Neutrophil (primary cell): ENCODE measurements at regions not wholly inside any gene's neighbourhood (a gene's known extent, or its start where the extent isn't known, plus 50 kb on each side); places are given as distances from the start of the nearest gene placed in this dataset.

Source experiments
- H3K27ac ChIP-seq: fragments of 200-600 bp; sonication (generic); 2 replicates; pipeline ENCODE4 v1.5.1; 2016; ENCODE audit warnings: mild to moderate bottlenecking, moderate library complexity
- H3K27me3 ChIP-seq: fragments of 200-600 bp; sonication (generic); 2 replicates; pipeline ENCODE4 v1.6.0; 2016; ENCODE audit warnings: mild to moderate bottlenecking
- H3K36me3 ChIP-seq: fragments of 200-600 bp; sonication (generic); 2 replicates; pipeline ENCODE4 v1.5.1; 2017
- H3K4me1 ChIP-seq, 2 experiments: fragments of 200-600 bp in 1 of 2; sonication (generic) in 1 of 2; 1 replicate in 1 of 2; 2 replicates in 1 of 2; pipeline versions ENCODE4 v1.5.1 to v1.6.1; 2013 to 2016; ENCODE audit warnings: low read depth in 1 of 2, low read length in 1 of 2, mild to moderate bottlenecking in 1 of 2, moderate library complexity in 1 of 2; ENCODE audit not compliant: control insufficient read depth in 1 of 2, insufficient read depth in 1 of 2
- H3K4me3 ChIP-seq, 2 experiments: fragments of 200-600 bp in 1 of 2; sonication (generic) in 1 of 2; 1 replicate in 1 of 2; 2 replicates in 1 of 2; pipeline ENCODE4 v1.5.1; 2013 to 2016; ENCODE audit warnings: low read depth in 1 of 2, low read length in 1 of 2, mild to moderate bottlenecking in 1 of 2, moderate library complexity in 1 of 2
- H3K9me3 ChIP-seq: fragments of 200-600 bp; sonication (generic); 2 replicates; pipeline ENCODE4 v1.5.1; 2016
- TF ChIP-seq, protein P1 (sequence below): fragments of 200-600 bp; sonication (generic); IDR thresholded peaks from 2 replicates; pipeline ENCODE4 v1.5.1; 2016; ENCODE audit warnings: antibody characterized with exemption

GRCh38 chr2:6027066-6027465, 334.9 kb downstream of the SOX11 start:
- H3K27ac ChIP-seq, result no peak overlapping the region
- TF ChIP-seq, protein P1, sequence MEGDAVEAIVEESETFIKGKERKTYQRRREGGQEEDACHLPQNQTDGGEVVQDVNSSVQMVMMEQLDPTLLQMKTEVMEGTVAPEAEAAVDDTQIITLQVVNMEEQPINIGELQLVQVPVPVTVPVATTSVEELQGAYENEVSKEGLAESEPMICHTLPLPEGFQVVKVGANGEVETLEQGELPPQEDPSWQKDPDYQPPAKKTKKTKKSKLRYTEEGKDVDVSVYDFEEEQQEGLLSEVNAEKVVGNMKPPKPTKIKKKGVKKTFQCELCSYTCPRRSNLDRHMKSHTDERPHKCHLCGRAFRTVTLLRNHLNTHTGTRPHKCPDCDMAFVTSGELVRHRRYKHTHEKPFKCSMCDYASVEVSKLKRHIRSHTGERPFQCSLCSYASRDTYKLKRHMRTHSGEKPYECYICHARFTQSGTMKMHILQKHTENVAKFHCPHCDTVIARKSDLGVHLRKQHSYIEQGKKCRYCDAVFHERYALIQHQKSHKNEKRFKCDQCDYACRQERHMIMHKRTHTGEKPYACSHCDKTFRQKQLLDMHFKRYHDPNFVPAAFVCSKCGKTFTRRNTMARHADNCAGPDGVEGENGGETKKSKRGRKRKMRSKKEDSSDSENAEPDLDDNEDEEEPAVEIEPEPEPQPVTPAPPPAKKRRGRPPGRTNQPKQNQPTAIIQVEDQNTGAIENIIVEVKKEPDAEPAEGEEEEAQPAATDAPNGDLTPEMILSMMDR, result no peak

GRCh38 chr2:6031200-6031867, 339.1 kb downstream of the SOX11 start:
- Histone ChIP-seq H3K27ac (no peak overlapping the region), H3K9me3 (no peaks in the 10 kb centered on the region), H3K4me1 (no peaks in the 10 kb centered on the region), H3K36me3 (no peaks in the 10 kb centered on the region), H3K27me3 (no peaks in the 10 kb centered on the region), H3K4me3 (no peak overlapping the region)
- TF ChIP-seq, protein P1, result no peak

More at GRCh38 chr2:6027066-6027465, 334.9 kb downstream of the SOX11 start:
- H3K36me3 ChIP-seq, result no peaks in the 10 kb centered on the region
- no peaks in the 10 kb centered on the region for H3K4me1 ChIP-seq
- H3K4me3 ChIP-seq, result no peak overlapping the region
- H3K9me3 ChIP-seq, result no peaks in the 10 kb centered on the region
- H3K27me3 ChIP-seq, result no peaks in the 10 kb centered on the region

DNA sequence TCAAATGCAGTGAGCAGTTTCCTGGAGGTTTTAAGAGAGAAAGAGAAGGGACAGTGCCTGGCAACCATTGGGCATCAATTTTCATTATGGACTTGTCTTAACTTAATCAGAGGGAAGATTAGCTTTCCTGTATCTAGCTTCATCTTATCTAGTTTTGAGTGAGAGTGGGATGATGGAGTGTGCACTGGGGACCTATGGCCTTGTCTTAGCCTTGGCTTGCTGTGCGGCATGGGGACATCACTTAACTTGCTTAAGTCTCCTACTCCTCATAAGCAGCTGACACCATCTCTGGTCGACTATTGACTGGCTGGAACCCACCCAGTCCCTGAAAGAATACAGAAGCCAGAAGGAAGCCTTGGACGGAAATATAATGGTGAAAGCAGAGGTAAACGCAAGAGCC, 344.0 kb downstream of the SOX11 start:
- TF ChIP-seq, protein P1, result no peak

GRCh38 chr2:6043238-6043637, 351.1 kb downstream of the SOX11 start:
- Histone ChIP-seq H3K27ac (no peak overlapping the region), H3K36me3 (no peaks in the 10 kb centered on the region), H3K27me3 (no peaks in the 10 kb centered on the region), H3K4me3 (no peak overlapping the region), H3K4me1 (no peaks in the 10 kb centered on the region), H3K9me3 (no peaks in the 10 kb centered on the region)
- TF ChIP-seq, protein P1, result no peak

More for the DNA sequence above, 344.0 kb downstream of the SOX11 start:
- H3K36me3 ChIP-seq, result no peaks in the 10 kb centered on the region
- H3K4me3 ChIP-seq, result no peak overlapping the region
- no peak overlapping the region for H3K27ac ChIP-seq
- no peaks in the 10 kb centered on the region for H3K4me1 ChIP-seq
- no peaks in the 10 kb centered on the region for H3K9me3 ChIP-seq
- no peaks in the 10 kb centered on the region for H3K27me3 ChIP-seq

- Histone ChIP-seq H3K4me3 (no peak overlapping the region), H3K9me3 (no peaks in the 10 kb centered on the region), H3K36me3 (no peaks in the 10 kb centered on the region), H3K4me1 (no peaks in the 10 kb centered on the region), H3K27me3 (no peaks in the 10 kb centered on the region), H3K27ac (no peak overlapping the region)
- TF ChIP-seq, protein P1, result no peak
Observed at GRCh38 chr2:6052649-6053048, 360.5 kb downstream of the SOX11 start.
